ENCODE measurements at regions not wholly inside any gene's neighbourhood (a gene's known extent, or its start where the extent isn't known, plus 50 kb on each side); places are given as distances from the start of the nearest gene placed in this dataset.

DNA sequence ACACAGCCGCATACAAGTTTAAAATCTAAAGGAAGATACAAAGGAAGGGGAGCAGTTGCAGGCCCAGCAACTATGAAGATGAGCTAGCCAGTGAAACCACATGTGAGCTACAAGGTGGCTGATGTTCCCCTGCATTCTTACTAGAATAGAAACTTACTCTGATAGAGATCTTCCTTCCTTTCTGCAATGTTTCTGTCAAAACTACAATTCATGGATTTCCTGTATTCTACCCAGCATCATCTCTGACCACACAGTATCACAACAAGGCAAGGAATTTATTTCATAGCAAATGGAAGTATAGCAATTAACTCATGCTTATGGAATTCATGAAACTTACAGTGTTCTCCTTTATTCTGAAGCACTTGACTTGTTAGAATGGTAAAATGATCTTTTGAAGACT is 68.7 kb upstream of the AASS start:
- Histone ChIP-seq H3K27me3 (no peaks in the 10 kb centered on the region), H3K4me1 (no peaks in the 10 kb centered on the region), H3K27ac (no peak overlapping the region), H3K4me3 (no peak overlapping the region), H3K36me3 (no peaks in the 10 kb centered on the region), H3K9me3 (no peaks in the 10 kb centered on the region)
- intact Hi-C loops (cut with DNase I) = loop anchor here (10.0 kb wide), 1 partner anchor 322 kb away; no protein-coding TSS in a partner anchor
- no peak for DNase-seq (ENCODE audit: extremely low spot score in 2 of 2)
- TF ChIP-seq POLR2AphosphoS5 (IDR thresholded peaks at IDR 0.05; ENCODE audit: insufficient read depth in 1 of 2, low read depth in 1 of 2) (no peak), POLR2A (IDR thresholded peaks at IDR 0.05) (no peak)
- TF ChIP-seq, protein P1, sequence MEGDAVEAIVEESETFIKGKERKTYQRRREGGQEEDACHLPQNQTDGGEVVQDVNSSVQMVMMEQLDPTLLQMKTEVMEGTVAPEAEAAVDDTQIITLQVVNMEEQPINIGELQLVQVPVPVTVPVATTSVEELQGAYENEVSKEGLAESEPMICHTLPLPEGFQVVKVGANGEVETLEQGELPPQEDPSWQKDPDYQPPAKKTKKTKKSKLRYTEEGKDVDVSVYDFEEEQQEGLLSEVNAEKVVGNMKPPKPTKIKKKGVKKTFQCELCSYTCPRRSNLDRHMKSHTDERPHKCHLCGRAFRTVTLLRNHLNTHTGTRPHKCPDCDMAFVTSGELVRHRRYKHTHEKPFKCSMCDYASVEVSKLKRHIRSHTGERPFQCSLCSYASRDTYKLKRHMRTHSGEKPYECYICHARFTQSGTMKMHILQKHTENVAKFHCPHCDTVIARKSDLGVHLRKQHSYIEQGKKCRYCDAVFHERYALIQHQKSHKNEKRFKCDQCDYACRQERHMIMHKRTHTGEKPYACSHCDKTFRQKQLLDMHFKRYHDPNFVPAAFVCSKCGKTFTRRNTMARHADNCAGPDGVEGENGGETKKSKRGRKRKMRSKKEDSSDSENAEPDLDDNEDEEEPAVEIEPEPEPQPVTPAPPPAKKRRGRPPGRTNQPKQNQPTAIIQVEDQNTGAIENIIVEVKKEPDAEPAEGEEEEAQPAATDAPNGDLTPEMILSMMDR (IDR thresholded peaks at IDR 0.05) = no peak

DNA sequence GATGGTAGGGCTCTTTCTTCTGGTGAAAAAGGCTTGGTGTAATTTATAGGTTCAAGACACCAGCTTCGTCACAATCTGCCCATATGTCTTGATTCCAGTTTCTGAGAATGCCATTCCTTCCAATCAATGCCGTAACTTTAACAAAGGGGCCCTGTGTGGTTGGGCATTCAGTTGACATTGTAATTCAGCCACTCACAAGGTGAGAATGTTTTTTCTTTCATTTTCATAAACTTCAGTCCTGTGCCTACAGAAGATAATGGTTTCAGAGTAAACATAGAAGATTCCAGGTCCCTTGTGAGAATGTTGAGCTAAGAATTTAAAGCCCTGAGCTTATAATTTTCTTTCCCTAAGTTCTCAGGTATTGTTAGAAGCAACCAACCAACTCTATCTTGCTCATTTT is 67.3 kb upstream of the AASS start:
- DNase-seq (ENCODE audit: extremely low spot score in 2 of 2) = no peak
- H3K4me1 ChIP-seq = no peaks in the 10 kb centered on the region
- H3K27me3 ChIP-seq = no peaks in the 10 kb centered on the region
- H3K36me3 ChIP-seq = no peaks in the 10 kb centered on the region
- TF ChIP-seq POLR2A (IDR thresholded peaks at IDR 0.05) (no peak), POLR2AphosphoS5 (IDR thresholded peaks at IDR 0.05; ENCODE audit: insufficient read depth in 1 of 2, low read depth in 1 of 2) (no peak)
- TF ChIP-seq, protein P1 (IDR thresholded peaks at IDR 0.05) = no peak
- no peak overlapping the region for H3K4me3 ChIP-seq
- H3K27ac ChIP-seq = no peak overlapping the region
- intact Hi-C loops (cut with DNase I) = loop anchor here (10.0 kb wide), 1 partner anchor 323 kb away; no protein-coding TSS in a partner anchor
- no peaks in the 10 kb centered on the region for H3K9me3 ChIP-seq

DNA sequence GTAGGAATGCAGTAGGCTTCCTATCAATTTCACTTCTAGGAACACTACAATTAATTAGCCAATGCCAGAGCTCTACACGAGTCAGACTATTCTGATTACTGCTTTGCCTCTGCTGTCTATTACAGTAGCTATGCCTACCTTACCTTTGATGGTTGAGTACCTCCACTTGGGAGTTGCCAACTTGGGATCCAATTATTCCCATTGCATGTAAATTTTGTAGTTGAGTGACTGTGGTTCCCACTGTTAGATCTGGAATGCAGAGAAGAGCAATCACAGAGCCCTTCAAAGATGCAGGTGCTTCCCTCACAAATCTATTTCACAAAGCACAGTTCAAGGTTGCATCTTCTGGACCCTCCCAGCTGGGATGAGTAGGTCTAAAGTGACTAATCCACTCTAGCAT is 62.9 kb upstream of the AASS start:
- no peak overlapping the region for H3K27ac ChIP-seq
- H3K4me1 ChIP-seq = no peaks in the 10 kb centered on the region
- no peak overlapping the region for H3K4me3 ChIP-seq
- no peaks in the 10 kb centered on the region for H3K36me3 ChIP-seq
- DNase-seq (ENCODE audit: extremely low spot score in 2 of 2) = no peak
- no peaks in the 10 kb centered on the region for H3K9me3 ChIP-seq
- no peak for TF ChIP-seq POLR2AphosphoS5 (IDR thresholded peaks at IDR 0.05; ENCODE audit: insufficient read depth in 1 of 2, low read depth in 1 of 2)
- TF ChIP-seq, protein P1 (IDR thresholded peaks at IDR 0.05) = no peak
- no peak for TF ChIP-seq POLR2A (IDR thresholded peaks at IDR 0.05)
- H3K27me3 ChIP-seq = no peaks in the 10 kb centered on the region
- intact Hi-C loops (cut with DNase I) = no loop called here

DNA sequence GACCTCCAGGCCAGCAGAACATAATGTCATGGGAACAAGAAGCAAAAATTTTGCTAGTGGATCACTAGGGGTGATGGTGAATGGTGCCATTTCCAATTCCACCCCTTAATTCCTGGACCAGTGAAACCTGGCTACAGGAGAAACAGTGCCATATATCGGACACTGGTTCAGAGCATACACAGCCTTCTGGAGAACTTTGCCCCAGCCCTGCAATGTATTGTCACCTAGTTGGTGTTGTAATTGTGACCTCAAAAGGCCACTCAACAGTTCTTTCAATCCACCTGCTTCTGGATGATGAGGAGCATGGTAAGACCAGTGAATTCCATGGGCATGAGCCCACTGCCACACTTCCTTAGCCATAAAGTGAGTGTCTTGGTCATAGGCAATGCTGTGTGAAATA is 59.8 kb upstream of the AASS start:
- Histone ChIP-seq H3K36me3 (no peaks in the 10 kb centered on the region), H3K4me3 (no peak overlapping the region), H3K4me1 (no peaks in the 10 kb centered on the region), H3K27ac (no peak overlapping the region), H3K9me3 (no peaks in the 10 kb centered on the region), H3K27me3 (no peaks in the 10 kb centered on the region)
- intact Hi-C loops (cut with DNase I) = no loop called here
- no peak for DNase-seq (ENCODE audit: extremely low spot score in 2 of 2)
- TF ChIP-seq POLR2A (IDR thresholded peaks at IDR 0.05) = no peak
- TF ChIP-seq POLR2AphosphoS5 (IDR thresholded peaks at IDR 0.05; ENCODE audit: insufficient read depth in 1 of 2, low read depth in 1 of 2) = no peak
- TF ChIP-seq, protein P1 (IDR thresholded peaks at IDR 0.05) = no peak

DNA sequence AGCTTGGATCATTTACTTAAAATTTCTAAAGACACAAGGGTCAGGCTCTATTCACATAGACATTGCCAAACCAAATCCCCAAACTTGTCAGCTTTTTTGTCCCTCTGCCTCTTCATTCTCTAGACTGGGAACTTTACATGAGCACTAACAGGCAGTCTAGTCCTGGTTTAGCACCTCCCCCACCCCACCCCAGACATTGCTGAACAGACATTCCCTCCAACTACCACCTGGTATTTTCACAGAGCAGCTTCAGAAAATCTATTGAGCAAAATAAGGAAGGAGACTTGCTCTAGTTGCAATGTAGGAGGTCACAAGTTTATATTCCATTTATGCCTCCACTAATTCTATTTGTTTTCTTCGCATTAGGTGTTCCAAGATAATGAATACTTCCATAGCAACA is 56.8 kb upstream of the AASS start:
- intact Hi-C loops (cut with DNase I) = no loop called here
- H3K9me3 ChIP-seq = no peaks in the 10 kb centered on the region
- DNase-seq (ENCODE audit: extremely low spot score in 2 of 2) = no peak
- no peaks in the 10 kb centered on the region for H3K27me3 ChIP-seq
- no peak overlapping the region for H3K4me3 ChIP-seq
- no peak for TF ChIP-seq POLR2AphosphoS5 (IDR thresholded peaks at IDR 0.05; ENCODE audit: insufficient read depth in 1 of 2, low read depth in 1 of 2)
- no peak for TF ChIP-seq POLR2A (IDR thresholded peaks at IDR 0.05)
- TF ChIP-seq, protein P1 (IDR thresholded peaks at IDR 0.05) = no peak
- H3K36me3 ChIP-seq = no peaks in the 10 kb centered on the region
- H3K27ac ChIP-seq = no peak overlapping the region
- H3K4me1 ChIP-seq = no peaks in the 10 kb centered on the region
